GM21576 (cell line): ENCODE measurements at regions not wholly inside any gene's neighbourhood (a gene's known extent, or its start where the extent isn't known, plus 50 kb on each side); places are given as distances from the start of the nearest gene placed in this dataset.
"Not testable (repeated sequence)": the region's sequence is repeated elsewhere in the genome, so short reads cannot be mapped to it uniquely, and the experiment has no call there.

Experiments
- ATAC-seq: cut with Tn5 transposase; IDR thresholded peaks from one replicate; pipeline ENCODE4 v1.9.1; 2021; ENCODE audit warnings: mild to moderate bottlenecking, moderate library complexity; ENCODE audit not compliant: unreplicated experiment

- no peak for ATAC-seq
Observed at GRCh38 chr15:79492065-79492464, 59.9 kb downstream of the MINAR1 start.

GRCh38 chr15:79494384-79494909 is 62.3 kb downstream of the MINAR1 start:
- ATAC-seq: no peak

- ATAC-seq: no peak
Observed at GRCh38 chr15:79494963-79495755, 63.0 kb downstream of the MINAR1 start.

- no peak for ATAC-seq
Observed at GRCh38 chr15:79495775-79496174, 63.6 kb downstream of the MINAR1 start.

- ATAC-seq: no peak
Observed at GRCh38 chr15:79496838-79497237, 64.7 kb downstream of the MINAR1 start.

GRCh38 chr15:79501086-79501485 is 69.0 kb downstream of the MINAR1 start:
- ATAC-seq: no peak

GRCh38 chr15:79505956-79506355 is 73.8 kb downstream of the MINAR1 start:
- ATAC-seq: no peak

- not testable (repeated sequence) for ATAC-seq
Observed at GRCh38 chr15:79512844-79513243, 80.7 kb downstream of the MINAR1 start.

GRCh38 chr15:79513417-79513816 is 81.3 kb downstream of the MINAR1 start:
- no peak for ATAC-seq

- ATAC-seq: no peak
Observed at GRCh38 chr15:79513940-79514339, 81.8 kb downstream of the MINAR1 start.

GRCh38 chr15:79515300-79516027 is 83.3 kb downstream of the MINAR1 start:
- no peak for ATAC-seq

GRCh38 chr15:79516155-79516554 is 84.0 kb downstream of the MINAR1 start:
- ATAC-seq: no peak

- ATAC-seq: no peak
Observed at GRCh38 chr15:79516646-79517045, 84.5 kb downstream of the MINAR1 start.

- ATAC-seq: no peak
Observed at GRCh38 chr15:79519628-79520027, 87.5 kb downstream of the MINAR1 start.

GRCh38 chr15:79520654-79521053 is 88.5 kb downstream of the MINAR1 start:
- no peak for ATAC-seq

GRCh38 chr15:79522656-79523055 is 90.5 kb downstream of the MINAR1 start:
- no peak for ATAC-seq

GRCh38 chr15:79523266-79523665 is 91.1 kb downstream of the MINAR1 start:
- no peak for ATAC-seq

- ATAC-seq: no peak
Observed at GRCh38 chr15:79524531-79524930, 92.4 kb downstream of the MINAR1 start.

GRCh38 chr15:79526376-79526775 is 94.2 kb downstream of the MINAR1 start:
- no peak for ATAC-seq

GRCh38 chr15:79527821-79528220 is 95.7 kb downstream of the MINAR1 start:
- ATAC-seq: no peak

- no peak for ATAC-seq
Observed at GRCh38 chr15:79529157-79529785, 97.1 kb downstream of the MINAR1 start.

GRCh38 chr15:79535536-79535935 is 103.4 kb downstream of the MINAR1 start:
- ATAC-seq: no peak
